Testis (tissue), 2 donors: ENCODE measurements at regions not wholly inside any gene's neighbourhood (a gene's known extent, or its start where the extent isn't known, plus 50 kb on each side); places are given as distances from the start of the nearest gene placed in this dataset.

Source experiments
- DNase-seq: peaks from one replicate; pipeline ENCODE4 v3.0.0-alpha.2; 2019
- H3K27ac ChIP-seq, 2 donors: fragments of 200-600 bp; sonication (generic); one replicate each; pipeline ENCODE4 v1.5.1; 2019
- H3K27me3 ChIP-seq: fragments of 200-600 bp; sonication (generic); one replicate; pipeline ENCODE4 v1.5.1; 2019
- H3K36me3 ChIP-seq: fragments of 200-600 bp; sonication (generic); one replicate; pipeline ENCODE4 v1.5.1; 2017; ENCODE audit warnings: low read depth; ENCODE audit errors: missing control alignments
- H3K4me1 ChIP-seq: fragments of 200-600 bp; sonication (generic); one replicate; pipeline ENCODE4 v1.5.1; 2019
- H3K4me3 ChIP-seq, 2 donors: fragments of 200-600 bp; sonication (generic); one replicate each; pipeline ENCODE4 v1.5.1; 2017 to 2019
- H3K9me3 ChIP-seq: fragments of 200-600 bp; sonication (generic); one replicate; pipeline ENCODE4 v1.5.1; 2017
- POLR2A ChIP-seq: fragments of 450-650 bp; IDR thresholded peaks from one replicate; pipeline ENCODE4 v1.6.1; 2017; ENCODE audit warnings: antibody characterized with exemption, mild to moderate bottlenecking, moderate library complexity
- WGBS, 2 donors: methylation state at CpG; one replicate each; pipeline ENCODE4 v1.1.5; 2018; 5-methylcytosine and 5-hydroxymethylcytosine counted together
- intact Hi-C: fragments of 100-400 bp; cut with DNase I; formaldehyde crosslinking; loops from one replicate; pipeline ENCODE4 v1.15.1; 2023; ENCODE audit warnings: low total_unique reads
- TF ChIP-seq, protein P1 (sequence below), 3 experiments: fragments of 450-650 bp in 2 of 3; fragments of 200-600 bp in 1 of 3; sonication (generic) in 1 of 3; IDR thresholded peaks; one replicate each; pipeline ENCODE4 v1.5.1; 2016 to 2019; ENCODE audit warnings: antibody characterized with exemption in 3 of 3, mild to moderate bottlenecking in 2 of 3, moderate library complexity in 1 of 3

DNA sequence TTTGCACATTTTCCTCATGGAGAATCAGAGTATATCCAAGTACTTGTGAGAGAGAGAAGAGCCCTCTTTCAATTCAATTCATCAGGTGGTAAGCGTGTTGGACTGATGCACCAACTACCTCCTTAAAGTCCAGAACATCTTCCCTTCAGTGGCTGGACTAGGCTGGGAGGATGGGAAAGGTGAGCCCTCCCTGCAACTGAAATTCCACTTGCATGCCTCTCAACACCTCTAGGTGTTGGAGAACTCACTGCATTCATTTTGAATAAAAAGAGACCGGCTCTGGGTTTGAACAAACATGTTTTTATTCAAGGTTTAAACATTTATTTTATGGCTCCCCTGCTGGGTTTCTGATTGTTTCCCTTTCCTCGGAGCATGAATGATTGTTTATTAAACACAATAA is 573.5 kb downstream of the CCSER2 start:
- intact Hi-C loops, result no loop called here
- Histone ChIP-seq H3K9me3 (no peaks in the 10 kb centered on the region), H3K27me3 (no peaks in the 10 kb centered on the region), H3K27ac (no peak overlapping the region), H3K4me3 (no peak overlapping the region), H3K4me1 (no peaks in the 10 kb centered on the region), H3K36me3 (no peaks in the 10 kb centered on the region)
- TF ChIP-seq, protein P1, sequence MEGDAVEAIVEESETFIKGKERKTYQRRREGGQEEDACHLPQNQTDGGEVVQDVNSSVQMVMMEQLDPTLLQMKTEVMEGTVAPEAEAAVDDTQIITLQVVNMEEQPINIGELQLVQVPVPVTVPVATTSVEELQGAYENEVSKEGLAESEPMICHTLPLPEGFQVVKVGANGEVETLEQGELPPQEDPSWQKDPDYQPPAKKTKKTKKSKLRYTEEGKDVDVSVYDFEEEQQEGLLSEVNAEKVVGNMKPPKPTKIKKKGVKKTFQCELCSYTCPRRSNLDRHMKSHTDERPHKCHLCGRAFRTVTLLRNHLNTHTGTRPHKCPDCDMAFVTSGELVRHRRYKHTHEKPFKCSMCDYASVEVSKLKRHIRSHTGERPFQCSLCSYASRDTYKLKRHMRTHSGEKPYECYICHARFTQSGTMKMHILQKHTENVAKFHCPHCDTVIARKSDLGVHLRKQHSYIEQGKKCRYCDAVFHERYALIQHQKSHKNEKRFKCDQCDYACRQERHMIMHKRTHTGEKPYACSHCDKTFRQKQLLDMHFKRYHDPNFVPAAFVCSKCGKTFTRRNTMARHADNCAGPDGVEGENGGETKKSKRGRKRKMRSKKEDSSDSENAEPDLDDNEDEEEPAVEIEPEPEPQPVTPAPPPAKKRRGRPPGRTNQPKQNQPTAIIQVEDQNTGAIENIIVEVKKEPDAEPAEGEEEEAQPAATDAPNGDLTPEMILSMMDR (IDR thresholded peaks at IDR 0.05), result no peak
- TF ChIP-seq POLR2A, result no peak
- 84 to 86% methylated on average over 3 of the region's 3 CpGs for WGBS, 2 donors
- no peak for DNase-seq

DNA sequence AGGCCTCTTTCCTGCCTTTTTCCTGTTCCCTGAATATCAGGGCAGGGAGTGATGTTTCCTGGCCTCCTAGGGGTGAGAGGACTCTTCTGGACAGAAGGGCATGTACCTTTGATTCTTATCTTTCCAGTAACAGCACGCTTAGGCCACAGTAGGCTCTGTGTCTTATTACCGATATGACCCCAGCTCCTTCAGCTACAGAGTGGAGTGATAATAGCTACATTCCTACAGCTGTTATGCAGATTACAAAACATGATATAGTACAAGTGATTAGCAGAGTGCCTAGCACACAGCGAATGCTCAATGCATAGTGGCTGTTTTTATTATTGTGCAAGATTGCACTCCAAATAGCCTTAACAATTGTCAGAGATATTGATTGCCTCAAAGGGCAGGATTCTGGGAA is 574.2 kb downstream of the CCSER2 start:
- Histone ChIP-seq H3K27me3 (no peaks in the 10 kb centered on the region), H3K9me3 (no peaks in the 10 kb centered on the region), H3K4me3 (no peak overlapping the region), H3K27ac (no peak overlapping the region), H3K4me1 (no peaks in the 10 kb centered on the region), H3K36me3 (no peaks in the 10 kb centered on the region)
- TF ChIP-seq POLR2A, result no peak
- TF ChIP-seq, protein P1 (IDR thresholded peaks at IDR 0.05), result no peak
- intact Hi-C loops, result no loop called here
- DNase-seq, result no peak
- 39 to 65% methylated on average over 3 of the region's 3 CpGs for WGBS, 2 donors

DNA sequence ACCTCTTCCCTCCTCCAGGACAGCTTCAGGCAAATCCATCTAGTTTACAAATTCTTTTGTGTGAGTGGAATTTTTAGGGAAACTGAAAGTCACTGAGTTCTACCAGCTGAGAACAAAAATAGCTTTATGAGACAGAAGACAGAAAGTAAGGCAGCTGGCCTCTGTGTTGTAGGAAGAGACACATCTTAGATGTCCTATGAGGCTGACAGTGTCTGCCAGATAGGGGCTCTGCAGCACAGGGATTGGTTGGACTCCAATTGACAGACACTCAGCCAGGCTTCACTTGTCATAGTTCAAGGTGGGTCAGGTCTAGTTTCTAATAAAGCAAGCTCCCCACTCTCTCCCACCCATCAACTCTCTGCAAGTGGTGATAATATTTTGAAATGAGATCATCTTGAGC is 574.9 kb downstream of the CCSER2 start:
- intact Hi-C loops, result no loop called here
- Histone ChIP-seq H3K9me3 (no peaks in the 10 kb centered on the region), H3K27ac (no peak overlapping the region), H3K27me3 (no peaks in the 10 kb centered on the region), H3K4me1 (peaks cover 4% of the 10 kb centered on the region), H3K36me3 (no peaks in the 10 kb centered on the region), H3K4me3 (no peak overlapping the region)
- DNase-seq, result no peak
- TF ChIP-seq, protein P1 (IDR thresholded peaks at IDR 0.05), result no peak
- no peak for TF ChIP-seq POLR2A

DNA sequence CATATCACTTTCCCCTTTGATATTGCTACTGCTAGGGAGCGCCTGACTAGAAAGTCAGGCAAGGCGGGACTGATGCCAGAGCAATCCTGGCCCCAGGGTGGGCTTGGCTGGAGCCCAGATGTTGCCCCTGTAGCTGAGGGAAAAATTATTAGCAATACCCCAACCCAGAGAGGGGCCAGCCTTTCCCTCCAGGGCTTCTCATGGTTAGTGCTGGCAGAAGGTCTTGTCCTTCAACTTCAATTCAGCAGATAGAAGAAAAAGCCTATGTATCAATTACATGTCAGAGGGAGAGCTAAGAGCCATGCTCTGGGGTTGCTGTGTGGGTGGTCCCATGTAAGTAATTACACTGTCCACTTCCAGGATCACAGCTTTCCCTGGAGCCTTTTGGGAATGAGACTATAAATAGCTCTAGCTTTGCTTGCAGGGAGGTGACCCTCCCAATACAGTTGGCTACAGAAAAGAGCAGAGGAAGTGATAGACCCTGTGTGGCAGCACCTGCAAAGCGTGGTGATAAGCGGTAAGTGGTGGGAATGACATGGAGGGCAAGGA is 579.1 kb downstream of the CCSER2 start:
- WGBS, 2 donors, result 64 to 70% methylated on average over 4 of the region's 4 CpGs
- no peaks in the 10 kb centered on the region for H3K27me3 ChIP-seq
- H3K27ac ChIP-seq, result no peak overlapping the region
- H3K9me3 ChIP-seq, result no peaks in the 10 kb centered on the region
- H3K4me3 ChIP-seq, result no peak overlapping the region
- peak; percentile 21 for DNase-seq
- peaks cover 4% of the 10 kb centered on the region for H3K4me1 ChIP-seq
- intact Hi-C loops, result no loop called here
- H3K36me3 ChIP-seq, result no peaks in the 10 kb centered on the region
- TF ChIP-seq, protein P1 (IDR thresholded peaks at IDR 0.05), result no peak

DNA sequence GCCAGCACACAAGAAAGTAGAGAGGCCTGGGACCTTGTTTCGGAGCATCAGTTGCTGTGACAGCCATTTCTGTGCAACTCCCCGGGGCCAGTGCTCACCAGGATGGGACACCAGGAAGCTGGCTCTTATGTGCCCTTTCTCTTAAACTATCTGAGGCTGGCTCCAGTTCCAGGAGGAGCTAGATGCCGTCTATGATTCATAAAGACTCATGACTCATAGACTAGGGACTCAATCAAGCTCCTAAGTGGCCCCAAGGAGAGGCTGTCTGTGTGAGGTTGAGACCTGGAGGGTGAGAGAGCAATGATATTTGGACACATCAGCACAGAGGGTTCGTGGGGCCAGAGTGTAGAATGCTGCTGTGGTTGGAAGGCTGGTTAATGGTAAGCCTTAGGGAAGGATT is 580.1 kb downstream of the CCSER2 start:
- no peak for TF ChIP-seq POLR2A
- TF ChIP-seq, protein P1 (IDR thresholded peaks at IDR 0.05), result no peak
- intact Hi-C loops, result no loop called here

More for the DNA sequence above, 580.1 kb downstream of the CCSER2 start:
- peaks cover 4% of the 10 kb centered on the region for H3K4me1 ChIP-seq
- no peaks in the 10 kb centered on the region for H3K9me3 ChIP-seq
- H3K4me3 ChIP-seq, result no peak overlapping the region
- no peaks in the 10 kb centered on the region for H3K27me3 ChIP-seq
- DNase-seq, result no peak
- no peak overlapping the region for H3K27ac ChIP-seq
- WGBS, 2 donors, result 92 to 94% methylated on average over 4 of the region's 4 CpGs
- no peaks in the 10 kb centered on the region for H3K36me3 ChIP-seq
